CD1c-positive myeloid dendritic cell (primary cell): ENCODE measurements at regions not wholly inside any gene's neighbourhood (a gene's known extent, or its start where the extent isn't known, plus 50 kb on each side); places are given as distances from the start of the nearest gene placed in this dataset.
A peak's percentile ranks its signal among the peaks of the same experiment; 100 is the strongest.

ENCODE experiments used
- DNase-seq: peaks from one replicate; pipeline ENCODE4 v3.0.0-alpha.2; 2016; ENCODE audit errors: extremely low spot score

GRCh38 chr21:34192646-34193285, 119.4 kb downstream of the MRPS6 start:
- DNase-seq, result no peak

- no peak for DNase-seq
Observed at GRCh38 chr21:34195335-34195734, 122.0 kb downstream of the MRPS6 start.

- no peak for DNase-seq
Observed at GRCh38 chr21:34196996-34197395, 123.6 kb downstream of the MRPS6 start.

- peak; percentile 56 for DNase-seq
Observed at GRCh38 chr21:34197561-34197960, 124.2 kb downstream of the MRPS6 start.

GRCh38 chr21:34198231-34199120, 125.1 kb downstream of the MRPS6 start:
- peak; percentile 31 for DNase-seq

- DNase-seq, result no peak
Observed at GRCh38 chr21:34199121-34199910, 125.9 kb downstream of the MRPS6 start.

- DNase-seq, result peak; percentile 90
Observed at GRCh38 chr21:34200288-34200905, 127.0 kb downstream of the MRPS6 start.

- DNase-seq, result peak; percentile 83
Observed at GRCh38 chr21:34201001-34201400, 127.6 kb downstream of the MRPS6 start.

- DNase-seq, result peak; percentile 9
Observed at GRCh38 chr21:34201481-34201858, 128.1 kb downstream of the MRPS6 start.

- peak; percentile 48 for DNase-seq
Observed at GRCh38 chr21:34202553-34203372, 129.4 kb downstream of the MRPS6 start.

- no peak for DNase-seq
Observed at GRCh38 chr21:34203851-34204420, 130.6 kb downstream of the MRPS6 start.

GRCh38 chr21:34204481-34205439, 131.4 kb downstream of the MRPS6 start:
- DNase-seq, result peak; percentile 24

GRCh38 chr21:34205811-34206571, 132.6 kb downstream of the MRPS6 start:
- DNase-seq, result peak; percentile 51

- DNase-seq, result no peak
Observed at GRCh38 chr21:34213959-34214358, 140.6 kb downstream of the MRPS6 start.

GRCh38 chr21:34215501-34215900, 142.1 kb downstream of the MRPS6 start:
- no peak for DNase-seq

GRCh38 chr21:34215911-34216717, 142.7 kb downstream of the MRPS6 start:
- no peak for DNase-seq

GRCh38 chr21:34216718-34217032, 143.3 kb downstream of the MRPS6 start:
- DNase-seq, result no peak

- no peak for DNase-seq
Observed at GRCh38 chr21:34217263-34217662, 143.9 kb downstream of the MRPS6 start.
